COLO668 (cell line): ENCODE measurements at regions not wholly inside any gene's neighbourhood (a gene's known extent, or its start where the extent isn't known, plus 50 kb on each side); places are given as distances from the start of the nearest gene placed in this dataset.

Experiments used
- DNase-seq: peaks from one replicate; lab custom pipeline; 2025; ENCODE audit not compliant: unreplicated experiment; lab: John Stamatoyannopoulos, UW

DNA sequence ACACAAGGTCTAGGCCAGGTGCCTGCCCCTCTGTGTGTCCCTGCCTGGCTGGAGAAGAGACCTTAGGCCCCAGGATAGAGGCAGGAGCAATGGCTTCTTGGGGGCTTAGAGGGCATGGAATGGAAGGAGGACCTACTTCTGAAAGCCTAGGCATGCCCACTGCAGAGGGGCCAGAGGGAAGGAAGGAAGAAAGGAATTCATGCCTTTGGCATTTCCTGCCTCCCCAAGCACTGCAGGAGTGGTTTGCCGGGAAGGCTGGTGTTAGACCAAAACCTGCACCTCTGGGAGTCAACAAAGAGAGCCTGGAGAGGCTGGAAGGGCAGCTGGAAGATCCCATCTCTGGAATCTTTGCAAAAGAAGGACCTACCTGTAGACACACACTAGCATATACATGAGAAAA, 50.7 kb upstream of the KCNE2 start:
- no peak for DNase-seq
